Tongue (tissue), 1 donor: ENCODE measurements at regions not wholly inside any gene's neighbourhood (a gene's known extent, or its start where the extent isn't known, plus 50 kb on each side); places are given as distances from the start of the nearest gene placed in this dataset.
"Not testable (repeated sequence)": the region's sequence is repeated elsewhere in the genome, so short reads cannot be mapped to it uniquely, and the experiment has no call there.

Experiments
- DNase-seq: peaks from one replicate; pipeline ENCODE4 v3.0.0-alpha.2; 2015

- peak; percentile 76 for DNase-seq
Observed at GRCh38 chr1:9441451-9442133, 97.7 kb upstream of the SLC25A33 start.

GRCh38 chr1:9442278-9442846 lies 96.9 kb upstream of the SLC25A33 start:
- DNase-seq, result peak; percentile 38

GRCh38 chr1:9442986-9443385 lies 96.3 kb upstream of the SLC25A33 start:
- no peak for DNase-seq

GRCh38 chr1:9443913-9444445 lies 95.3 kb upstream of the SLC25A33 start:
- peak; percentile 68 for DNase-seq

- no peak for DNase-seq
Observed at GRCh38 chr1:9444532-9444931, 94.7 kb upstream of the SLC25A33 start.

GRCh38 chr1:9445081-9445480 lies 94.2 kb upstream of the SLC25A33 start:
- DNase-seq, result not testable (repeated sequence)

- DNase-seq, result no peak
Observed at GRCh38 chr1:9447215-9447960, 91.9 kb upstream of the SLC25A33 start.

GRCh38 chr1:9448132-9449109 lies 90.8 kb upstream of the SLC25A33 start:
- DNase-seq, result no peak

- DNase-seq, result peak; percentile 60
Observed at GRCh38 chr1:9449110-9449627, 90.1 kb upstream of the SLC25A33 start.

- DNase-seq, result no peak
Observed at GRCh38 chr1:9449976-9450696, 89.1 kb upstream of the SLC25A33 start.

- DNase-seq, result no peak
Observed at GRCh38 chr1:9451081-9451480, 88.2 kb upstream of the SLC25A33 start.

GRCh38 chr1:9452516-9453140 lies 86.6 kb upstream of the SLC25A33 start:
- DNase-seq, result no peak

GRCh38 chr1:9453375-9453774 lies 85.9 kb upstream of the SLC25A33 start:
- no peak for DNase-seq

- DNase-seq, result no peak
Observed at GRCh38 chr1:9453779-9454418, 85.4 kb upstream of the SLC25A33 start.

GRCh38 chr1:9454494-9455066 lies 84.7 kb upstream of the SLC25A33 start:
- no peak for DNase-seq

GRCh38 chr1:9455487-9456234 lies 83.6 kb upstream of the SLC25A33 start:
- peak; percentile 89 for DNase-seq

- DNase-seq, result no peak
Observed at GRCh38 chr1:9456833-9457232, 82.4 kb upstream of the SLC25A33 start.

GRCh38 chr1:9459816-9460407 lies 79.4 kb upstream of the SLC25A33 start:
- DNase-seq, result no peak

GRCh38 chr1:9465640-9466039 lies 73.6 kb upstream of the SLC25A33 start:
- no peak for DNase-seq
